Lung (tissue), 11 donors: ENCODE measurements at regions not wholly inside any gene's neighbourhood (a gene's known extent, or its start where the extent isn't known, plus 50 kb on each side); places are given as distances from the start of the nearest gene placed in this dataset.
"Not testable (repeated sequence)": the region's sequence is repeated elsewhere in the genome, so short reads cannot be mapped to it uniquely, and the experiment has no call there.

Experiments used
- ATAC-seq: fragments of 200-7000 bp; cut with Tn5 transposase; one replicate; pipeline ENCODE4 v1.9.1; 2020; ENCODE audit warnings: moderate number of reproducible peaks; ENCODE audit not compliant: insufficient read depth, low FRiP score
- DNase-seq, 3 donors: peaks; one replicate each; pipeline ENCODE4 v3.0.0-alpha.2; 2013 to 2017
- H3K27ac ChIP-seq, 2 donors: one replicate each; pipeline ENCODE4 v1.5.1; 2013; ENCODE audit warnings: mild to moderate bottlenecking in 2 of 2, moderate library complexity in 2 of 2, control low read depth in 1 of 2, inconsistent platforms in 1 of 2, low read depth in 1 of 2, low read length in 1 of 2
- H3K27me3 ChIP-seq, 3 donors: one replicate each; pipeline ENCODE4 v1.5.1; 2013; ENCODE audit warnings: low read length in 2 of 3; ENCODE audit not compliant: control insufficient read depth in 3 of 3, insufficient read depth in 3 of 3
- H3K36me3 ChIP-seq, 4 donors: one replicate each; pipeline ENCODE4 v1.5.1; 2013; ENCODE audit warnings: low read length in 4 of 4, mild to moderate bottlenecking in 1 of 4, moderate library complexity in 1 of 4; ENCODE audit not compliant: control insufficient read depth in 4 of 4, insufficient read depth in 4 of 4
- H3K4me1 ChIP-seq, 5 donors: one replicate each; pipeline ENCODE4 v1.5.1; 2013; ENCODE audit warnings: low read length in 5 of 5, mild to moderate bottlenecking in 2 of 5, moderate library complexity in 1 of 5; ENCODE audit not compliant: control insufficient read depth in 5 of 5, insufficient read depth in 5 of 5
- H3K4me3 ChIP-seq: one replicate; pipeline ENCODE4 v1.5.1; 2013; ENCODE audit warnings: mild to moderate bottlenecking, control low read depth, moderate library complexity
- H3K9ac ChIP-seq, 2 donors: one replicate each; pipeline ENCODE4 v1.5.1; 2013; ENCODE audit warnings: low read length in 2 of 2, control low read depth in 1 of 2; ENCODE audit not compliant: insufficient read depth in 1 of 2
- H3K9me3 ChIP-seq, 4 donors: one replicate each; pipeline ENCODE4 v1.5.1; 2013; ENCODE audit warnings: low read length in 3 of 4, mild to moderate bottlenecking in 1 of 4, moderate library complexity in 1 of 4; ENCODE audit not compliant: control insufficient read depth in 4 of 4, insufficient read depth in 3 of 4
- CTCF ChIP-seq: IDR thresholded peaks from 2 replicates; pipeline ENCODE4 v1.5.1; 2012; ENCODE audit warnings: mild to moderate bottlenecking; ENCODE audit errors: control extremely low read depth, extremely low read depth
- WGBS, 2 donors: extraction: QIAGEN DNeasy Blood & Tissue Kit; methylation state at CpG; one replicate each; pipeline ENCODE4 v1.1.7; 2013; 5-methylcytosine and 5-hydroxymethylcytosine counted together
- donor health status: control.
- donor health status: control.
- donor health status: Bipolar disorder and iron deficiency.
- donor health status: healthy.
- donor health status: DM: yes; HTN: yes; CAD: no.

GRCh38 chrX:85698921-85699320 is 319.5 kb upstream of the POF1B start:
- ATAC-seq (no peak), DNase-seq (no peak)

GRCh38 chrX:85685843-85686242 is 306.4 kb upstream of the POF1B start:
- Histone ChIP-seq H3K27ac (no peak overlapping the region), H3K27me3 (no peaks in the 10 kb centered on the region), H3K4me1 (no peaks in the 10 kb centered on the region), H3K9ac (no peak overlapping the region), H3K9me3 (peaks cover 0 to 11% (median 5%) of the 10 kb centered on the region in 4 donors), H3K36me3 (no peaks in the 10 kb centered on the region), H3K4me3 (no peak overlapping the region)
- TF ChIP-seq CTCF = no peak
- 77 to 88% methylated on average over 5 of the region's 5 CpGs for WGBS, 2 donors
- DNase-seq = no peak
- ATAC-seq = no peak

More at GRCh38 chrX:85698921-85699320, 319.5 kb upstream of the POF1B start:
- no peaks in the 10 kb centered on the region for H3K36me3 ChIP-seq
- no peaks in the 10 kb centered on the region for H3K27me3 ChIP-seq
- no peak overlapping the region for H3K4me3 ChIP-seq
- H3K9ac ChIP-seq = no peak overlapping the region
- no peak overlapping the region for H3K27ac ChIP-seq
- no peak for TF ChIP-seq CTCF
- H3K4me1 ChIP-seq = no peaks in the 10 kb centered on the region
- peaks cover 0 to 9% (median 0%) of the 10 kb centered on the region in 4 donors for H3K9me3 ChIP-seq
- 52 to 77% methylated on average over 4 to 5 of the region's 5 CpGs for WGBS, 2 donors

GRCh38 chrX:85666471-85666870 is 287.0 kb upstream of the POF1B start:
- DNase-seq (no peak), ATAC-seq (no peak)
- Histone ChIP-seq H3K9me3 (peaks cover 0 to 2% (median 0%) of the 10 kb centered on the region in 4 donors), H3K27ac (no peak overlapping the region), H3K4me3 (no peak overlapping the region), H3K9ac (no peak overlapping the region), H3K27me3 (no peaks in the 10 kb centered on the region), H3K4me1 (no peaks in the 10 kb centered on the region), H3K36me3 (no peaks in the 10 kb centered on the region)
- WGBS, 2 donors = 38 to 58% methylated on average over 2 of the region's 2 CpGs
- TF ChIP-seq CTCF = no peak

DNA sequence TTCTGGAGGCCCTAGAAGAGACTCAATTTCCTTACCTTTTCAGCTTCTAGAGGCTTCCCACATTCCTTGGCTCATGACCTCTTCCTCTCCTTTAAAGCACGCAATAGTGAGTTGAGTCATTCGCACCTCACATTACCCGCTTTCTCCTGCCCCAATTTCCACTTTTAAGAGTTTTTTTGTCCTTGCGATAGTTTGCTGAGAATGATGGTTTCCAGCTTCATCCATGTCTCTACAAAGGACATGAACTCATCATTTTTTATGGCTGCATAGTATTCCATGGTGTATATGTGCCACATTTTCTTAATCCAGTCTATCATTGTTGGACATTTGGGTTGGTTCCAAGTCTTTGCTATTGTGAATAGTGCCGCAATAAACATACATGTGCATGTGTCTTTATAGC is 284.5 kb upstream of the POF1B start:
- H3K27me3 ChIP-seq, H3K9ac ChIP-seq, DNase-seq, H3K27ac ChIP-seq, H3K36me3 ChIP-seq, H3K9me3 ChIP-seq, H3K4me3 ChIP-seq, H3K4me1 ChIP-seq, ATAC-seq: not testable (repeated sequence)
- 80 to 94% methylated on average over 4 of the region's 5 CpGs for WGBS, 2 donors
